ENCODE measurements at regions not wholly inside any gene's neighbourhood (a gene's known extent, or its start where the extent isn't known, plus 50 kb on each side); places are given as distances from the start of the nearest gene placed in this dataset.

DNA sequence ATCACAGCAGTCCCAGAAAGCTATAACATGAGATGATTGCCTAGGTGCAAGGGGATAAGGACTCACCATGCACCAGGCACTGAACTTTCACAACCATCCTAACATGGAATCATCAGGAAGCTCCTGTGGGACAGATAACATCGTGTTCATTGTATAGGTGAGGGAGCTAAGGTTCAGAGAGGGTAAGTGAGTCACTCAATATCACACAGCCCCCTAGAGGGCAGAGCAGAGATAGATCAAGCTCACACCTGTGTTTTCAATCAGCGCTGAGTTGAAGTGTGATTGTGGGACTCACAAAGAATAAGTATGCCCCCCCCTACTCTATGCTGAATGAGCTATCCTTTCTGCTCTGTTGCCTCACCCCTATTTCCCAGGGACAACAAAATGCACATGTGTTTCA lies 377.7 kb upstream of the ERCC4 start:
- no peak for DNase-seq (ENCODE audit: insufficient read length, low spot score)
- no peak for FAIRE-seq

DNA sequence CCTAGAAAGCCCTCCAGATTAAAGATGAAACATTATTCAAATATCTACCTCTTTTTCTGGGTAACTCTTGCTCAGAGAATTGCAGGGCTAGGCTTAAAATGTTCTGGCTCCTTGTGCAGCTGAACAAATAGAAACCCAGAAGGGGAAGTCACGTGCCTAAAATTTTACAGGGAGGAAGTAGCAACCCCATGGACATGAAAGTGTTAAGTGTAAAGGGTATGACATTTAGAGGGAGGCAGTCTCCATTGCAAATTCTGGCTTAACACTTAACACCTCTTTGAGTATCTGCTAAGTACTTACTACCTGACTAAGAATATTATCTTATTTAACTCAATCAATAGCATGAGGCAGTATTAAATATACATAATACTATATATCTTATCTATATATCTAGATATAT lies 376.1 kb upstream of the ERCC4 start:
- no peak for FAIRE-seq
- DNase-seq (ENCODE audit: insufficient read length, low spot score) = no peak

DNA sequence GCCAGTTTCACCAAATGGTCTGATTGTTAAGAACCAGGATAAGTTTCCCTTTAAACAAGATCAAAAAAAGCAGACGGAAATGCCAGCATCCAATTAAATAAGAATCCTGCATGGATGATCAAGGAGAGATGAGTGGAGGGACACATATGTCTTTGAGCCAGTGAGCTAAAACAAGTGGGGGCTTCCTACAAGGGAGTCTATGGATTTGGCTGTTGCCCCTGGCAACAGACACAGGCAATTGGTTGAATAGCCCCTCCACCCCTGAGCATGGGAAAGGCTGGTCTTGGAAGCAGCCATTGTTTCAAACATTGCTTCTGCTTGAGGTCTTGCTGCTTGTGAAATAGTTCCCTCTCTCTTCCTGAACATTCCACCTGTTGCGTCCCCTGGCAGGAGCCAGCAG lies 374.7 kb upstream of the ERCC4 start:
- DNase-seq (ENCODE audit: insufficient read length, low spot score) (no peak), FAIRE-seq (no peak)

DNA sequence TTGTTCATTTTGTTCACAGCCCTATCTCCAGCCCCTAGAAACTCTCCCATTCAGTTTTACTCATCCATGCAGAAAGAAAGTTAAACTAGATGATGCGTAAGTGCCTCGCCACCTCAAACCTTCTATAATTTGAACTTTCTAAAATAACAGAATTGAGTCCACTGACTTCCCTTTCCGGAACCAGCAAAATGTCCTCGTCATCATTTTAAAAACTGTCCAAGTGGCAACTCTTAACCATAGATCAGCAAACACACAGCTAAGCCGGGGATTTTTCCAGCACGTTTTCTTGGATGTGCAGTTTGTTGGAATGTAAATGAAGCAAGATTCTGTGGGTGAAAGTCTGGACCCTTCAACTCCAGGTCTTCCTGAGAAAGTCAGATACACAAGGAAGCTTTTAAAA lies 369.7 kb upstream of the ERCC4 start:
- FAIRE-seq (no peak), DNase-seq (ENCODE audit: insufficient read length, low spot score) (no peak)

DNA sequence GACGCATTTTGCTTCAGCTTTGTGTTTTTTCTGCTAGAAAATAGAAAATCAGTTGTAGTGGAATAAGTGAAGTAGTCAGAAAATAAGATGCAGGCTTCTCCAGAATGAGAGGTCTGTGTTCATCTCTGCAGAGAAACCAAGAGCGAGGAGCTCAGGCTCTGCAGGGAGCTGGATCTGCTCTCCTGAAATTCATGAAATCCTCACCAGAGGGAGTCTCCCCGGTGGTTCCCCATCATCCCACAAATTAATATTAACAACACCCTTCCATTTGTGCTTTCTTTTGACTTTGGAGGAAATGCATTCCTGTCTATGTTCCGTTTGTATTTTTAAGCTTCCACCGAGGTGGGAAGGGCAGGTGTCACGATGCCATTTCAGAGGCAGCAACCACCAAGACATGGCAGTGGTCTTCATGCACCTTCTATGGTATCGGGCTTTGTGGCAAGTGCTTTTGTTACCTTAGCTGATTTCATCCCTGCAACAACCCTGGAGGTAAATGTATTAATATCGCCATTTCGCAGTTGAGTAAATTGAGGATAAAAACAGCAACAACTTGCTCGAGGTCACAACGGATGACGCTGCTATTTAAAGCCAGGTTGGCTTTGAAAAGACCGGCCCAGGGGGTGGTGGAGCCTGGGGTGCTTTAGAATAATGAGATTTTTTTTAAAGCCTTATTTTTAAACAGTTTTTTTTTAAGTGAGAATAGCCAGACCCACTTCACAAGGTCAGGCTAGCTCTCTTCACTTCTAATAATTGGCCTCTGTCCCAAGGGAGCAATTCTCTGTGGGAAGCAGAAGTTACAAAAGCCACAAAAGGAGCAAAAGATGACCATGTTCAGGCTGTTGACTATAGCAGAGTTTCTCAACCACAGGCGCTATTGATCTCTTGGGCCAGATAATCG lies 367.6 kb upstream of the ERCC4 start:
- FAIRE-seq = no peak
- DNase-seq (ENCODE audit: insufficient read length, low spot score) = no peak

DNA sequence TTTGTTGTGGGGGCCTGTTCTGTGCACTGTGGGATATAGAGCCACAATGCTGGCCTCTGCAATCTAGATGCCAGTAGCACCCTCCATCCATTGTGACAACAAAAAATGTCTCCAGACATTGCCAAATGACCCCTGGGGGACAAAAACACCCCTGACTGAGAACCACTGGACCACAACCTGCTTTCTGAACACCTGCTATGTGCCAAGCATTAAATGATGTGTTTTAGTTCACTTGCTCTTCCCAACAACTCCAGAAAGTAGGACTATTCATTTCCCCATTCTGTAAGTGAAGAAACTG lies 367.0 kb upstream of the ERCC4 start:
- DNase-seq (ENCODE audit: insufficient read length, low spot score) (no peak), FAIRE-seq (no peak)

DNA sequence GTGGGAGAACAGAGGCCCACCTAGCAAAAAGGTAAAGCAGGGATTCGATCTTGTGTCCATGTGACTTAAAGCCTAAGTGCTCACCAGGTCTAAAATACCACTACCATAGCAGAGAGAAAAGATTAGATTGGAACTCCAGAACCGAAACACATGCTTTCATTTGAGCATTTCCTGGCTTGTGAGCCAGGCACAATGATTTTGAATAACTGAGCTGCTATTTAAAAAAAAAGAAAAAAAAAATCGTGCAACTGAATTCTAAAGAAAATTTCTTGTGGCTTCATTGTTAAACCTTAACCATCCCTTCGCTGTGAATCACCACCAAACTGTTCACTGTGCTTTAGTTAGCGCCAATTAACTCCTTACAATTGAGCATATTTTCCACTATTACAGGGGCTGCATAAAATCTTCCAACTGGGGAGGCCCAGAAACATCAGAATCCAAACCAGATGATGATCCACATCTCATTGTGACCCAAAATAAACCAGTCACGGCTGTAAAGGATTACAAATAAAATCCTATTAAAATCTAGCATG lies 366.4 kb upstream of the ERCC4 start:
- no peak for FAIRE-seq
- DNase-seq (ENCODE audit: insufficient read length, low spot score) = no peak

DNA sequence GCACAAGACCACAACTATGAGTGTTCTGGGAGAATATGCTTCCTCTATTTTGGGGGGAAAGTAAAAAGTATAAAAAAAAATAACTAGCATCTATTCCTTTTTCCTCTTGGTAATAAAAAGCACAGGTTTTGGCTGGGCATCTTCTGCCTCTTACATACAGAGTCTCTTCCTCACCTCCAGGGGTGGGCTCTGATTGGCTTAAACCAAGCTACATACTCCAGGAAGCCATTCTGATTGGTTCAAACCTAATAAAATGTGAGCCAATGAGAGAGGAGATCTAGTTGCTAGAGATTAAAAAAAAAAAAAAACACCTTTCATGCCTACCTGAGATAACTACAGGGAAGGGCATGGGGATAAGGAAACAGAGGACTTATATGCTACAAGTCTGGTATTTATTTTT lies 365.9 kb upstream of the ERCC4 start:
- no peak for DNase-seq (ENCODE audit: insufficient read length, low spot score)
- no peak for FAIRE-seq

DNA sequence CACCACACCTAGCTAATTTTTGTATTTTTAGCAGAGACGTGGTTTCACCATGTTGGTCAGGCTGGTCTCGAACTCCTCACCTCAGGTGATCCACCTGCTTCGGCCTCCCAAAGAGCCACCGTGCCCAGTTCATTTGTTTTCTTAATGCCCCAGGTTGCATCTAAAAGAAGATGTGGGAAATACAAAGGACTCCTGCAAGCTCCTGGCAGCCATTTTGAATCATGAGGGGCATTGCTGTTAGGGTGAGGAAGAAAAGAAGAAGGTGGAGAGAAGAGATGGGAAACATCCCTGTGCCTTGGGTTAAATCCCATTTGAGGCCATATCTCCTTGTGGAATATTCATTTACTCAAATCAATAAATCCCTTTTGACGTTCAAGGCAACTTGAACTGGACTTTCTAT lies 365.3 kb upstream of the ERCC4 start:
- DNase-seq (ENCODE audit: insufficient read length, low spot score) = no peak
- no peak for FAIRE-seq

DNA sequence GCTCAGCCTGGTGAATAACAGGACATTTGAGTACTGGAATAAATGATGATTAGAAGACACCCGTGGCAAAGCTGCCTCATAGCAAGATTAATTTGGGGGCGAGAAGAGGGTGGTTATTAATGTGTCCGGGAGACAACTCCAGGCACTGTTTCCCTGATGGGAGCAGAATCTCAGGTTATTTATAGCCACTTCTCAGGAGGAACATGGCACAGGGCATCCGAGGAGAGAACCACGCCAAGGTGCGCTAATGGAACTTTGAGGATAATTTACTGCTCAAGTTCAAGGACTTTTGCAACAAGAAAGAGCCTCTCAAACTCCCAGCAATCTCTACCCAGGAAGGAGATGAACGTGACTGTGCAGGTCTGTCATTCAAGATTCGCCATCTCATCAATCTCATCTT lies 362.5 kb upstream of the ERCC4 start:
- DNase-seq (ENCODE audit: insufficient read length, low spot score) = no peak
- FAIRE-seq = no peak

DNA sequence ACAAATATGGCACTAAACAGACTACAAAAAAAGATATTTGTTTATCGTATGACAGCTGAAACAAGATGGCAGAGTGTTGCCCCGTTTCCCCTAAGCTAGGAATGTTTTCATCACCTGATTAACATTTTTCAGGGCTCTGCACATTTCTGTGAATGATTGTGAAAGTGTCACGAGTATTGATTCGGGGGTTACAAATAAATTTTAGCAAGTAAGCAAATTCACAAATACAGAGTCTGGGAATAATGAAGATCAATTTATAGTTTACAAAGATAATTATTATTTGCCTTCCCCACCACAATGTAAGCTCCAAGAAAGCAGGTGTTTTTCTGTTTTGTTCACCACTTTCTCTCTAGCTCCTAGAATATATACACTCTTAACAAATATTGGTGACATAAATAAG lies 361.2 kb upstream of the ERCC4 start:
- DNase-seq (ENCODE audit: insufficient read length, low spot score) (no peak), FAIRE-seq (no peak)

DNA sequence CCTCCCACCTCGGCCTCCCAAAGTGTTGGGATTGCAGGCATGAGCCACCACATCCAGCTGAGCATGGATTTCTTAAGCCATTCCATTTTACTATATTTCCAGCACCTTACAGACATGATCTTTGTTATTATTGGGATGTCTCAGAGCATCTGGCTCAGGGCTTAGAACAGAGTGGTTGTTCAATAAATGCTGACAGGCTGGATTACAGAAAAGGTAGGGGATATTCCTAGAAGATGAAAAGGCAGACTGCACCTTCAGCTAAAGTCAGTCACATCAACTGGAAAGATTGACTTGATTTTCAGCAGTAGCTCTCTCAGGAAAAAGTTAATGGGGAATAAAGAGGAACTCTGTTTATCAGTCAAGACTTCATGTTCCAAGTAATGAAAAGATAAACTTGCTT lies 360.3 kb upstream of the ERCC4 start:
- FAIRE-seq (no peak), DNase-seq (ENCODE audit: insufficient read length, low spot score) (no peak)

DNA sequence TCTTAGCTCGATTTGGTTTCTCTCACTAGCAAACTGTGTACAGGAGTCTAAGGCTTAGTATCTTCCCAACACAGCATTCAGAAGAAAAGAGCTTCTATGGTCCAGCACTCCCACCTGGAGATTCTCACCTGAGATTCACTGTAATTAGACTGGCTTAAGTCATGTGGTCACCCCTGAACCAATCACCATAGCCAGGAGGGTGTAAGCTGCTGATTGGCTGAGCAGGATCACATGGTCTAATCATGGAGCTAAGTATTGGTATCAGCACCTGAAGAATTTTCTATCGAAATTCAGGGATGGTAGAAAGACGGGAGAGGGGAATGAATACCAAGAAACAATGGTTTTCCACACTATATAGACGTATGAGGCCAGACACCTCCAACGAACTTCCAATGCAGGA lies 359.8 kb upstream of the ERCC4 start:
- DNase-seq (ENCODE audit: insufficient read length, low spot score) (no peak), FAIRE-seq (no peak)

DNA sequence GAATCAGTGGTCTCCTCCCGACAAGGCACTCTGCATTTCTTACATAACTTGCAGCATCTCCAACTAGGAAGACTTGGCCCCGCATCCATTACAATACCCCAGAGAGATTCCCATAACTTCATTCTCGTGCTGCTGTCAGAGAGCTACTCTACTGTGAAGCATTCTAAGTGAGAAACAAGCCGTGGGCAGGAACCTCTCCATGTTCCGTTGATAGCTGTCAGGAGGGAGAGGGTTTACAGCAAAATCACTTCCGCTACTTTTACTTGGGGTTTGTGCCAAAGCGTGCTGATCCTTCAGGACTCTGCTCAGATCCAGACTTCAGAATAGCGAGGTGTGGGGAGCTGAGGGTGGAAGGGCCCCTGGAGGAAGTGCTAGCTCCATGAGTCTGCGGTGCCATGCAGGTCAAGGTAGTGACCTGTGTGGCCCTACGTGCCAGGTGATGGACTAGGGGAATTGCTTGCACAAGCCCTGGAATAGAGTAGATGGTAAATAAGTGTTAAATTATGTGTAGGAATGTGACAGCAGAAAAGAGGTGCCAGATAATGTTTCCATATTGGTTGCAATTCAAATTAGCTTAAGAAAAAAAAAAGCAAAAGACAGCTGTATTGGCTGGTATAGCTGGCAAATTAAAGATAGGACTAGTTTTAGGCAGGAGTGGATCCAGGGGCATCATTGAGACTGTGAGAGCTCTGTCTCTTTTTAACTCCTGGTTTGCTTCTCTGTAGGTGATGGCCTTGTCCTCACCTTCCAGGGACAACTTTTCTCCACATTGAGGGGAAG lies 358.5 kb upstream of the ERCC4 start:
- DNase-seq (ENCODE audit: insufficient read length, low spot score) = no peak
- FAIRE-seq = no peak

DNA sequence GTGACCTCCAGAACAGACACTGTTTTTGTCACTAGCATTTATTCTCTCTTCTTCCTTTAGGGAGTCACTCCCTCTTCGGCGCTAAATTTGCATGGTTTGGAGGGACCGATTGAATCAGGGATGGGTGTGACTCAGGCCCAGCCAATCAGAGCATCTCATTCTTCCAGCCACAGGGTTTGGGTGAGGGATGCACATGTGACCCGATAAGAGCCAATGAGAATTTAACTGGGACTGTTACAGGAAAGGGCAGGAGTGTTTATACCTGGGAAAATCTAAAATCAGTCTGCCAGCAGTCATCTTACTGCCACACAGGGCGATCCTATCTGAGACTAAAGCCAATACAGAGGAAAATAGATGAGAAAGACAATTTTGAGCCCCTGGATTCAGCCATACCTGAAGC lies 351.2 kb upstream of the ERCC4 start:
- DNase-seq (ENCODE audit: insufficient read length, low spot score) = no peak
- no peak for FAIRE-seq

DNA sequence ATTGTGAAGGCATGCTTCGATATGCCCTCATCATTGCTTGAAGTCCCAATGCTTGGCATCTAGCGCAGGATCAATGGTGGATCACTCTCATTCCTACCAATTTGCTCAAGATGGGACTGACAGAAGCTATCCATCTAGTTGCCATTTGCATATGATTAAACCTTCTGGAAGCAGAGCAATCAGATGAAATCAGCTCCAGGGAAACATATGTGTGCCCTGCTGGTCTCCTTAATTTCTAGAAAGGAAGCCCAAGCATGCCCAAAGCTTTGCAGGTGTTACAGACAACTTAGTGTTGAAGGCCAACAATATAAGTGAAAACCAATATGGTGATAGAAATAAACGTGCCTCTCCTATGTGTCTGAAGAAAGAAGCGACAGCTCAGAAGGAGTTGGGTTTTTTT lies 350.0 kb upstream of the ERCC4 start:
- DNase-seq (ENCODE audit: insufficient read length, low spot score) = no peak
- FAIRE-seq = no peak

DNA sequence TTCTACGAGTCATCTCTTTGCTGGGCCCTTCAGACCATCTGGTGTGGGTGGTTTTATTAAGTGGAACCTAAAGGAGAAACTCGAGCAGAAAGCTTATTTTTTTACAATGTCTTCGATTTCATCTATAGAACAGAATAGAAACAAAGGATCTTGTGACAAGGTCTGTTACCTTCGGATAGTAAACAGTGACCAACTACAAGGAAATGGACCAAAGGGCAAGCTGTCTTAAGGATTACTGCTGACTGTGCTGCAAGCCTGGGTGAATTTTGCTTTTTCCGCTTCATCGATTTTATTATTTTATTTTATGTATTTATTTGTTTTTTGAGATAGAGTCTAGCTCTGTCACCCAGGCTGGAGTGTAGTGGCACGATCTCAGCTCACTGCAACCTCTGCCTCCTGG lies 348.9 kb upstream of the ERCC4 start:
- DNase-seq (ENCODE audit: insufficient read length, low spot score) = no peak
- no peak for FAIRE-seq

DNA sequence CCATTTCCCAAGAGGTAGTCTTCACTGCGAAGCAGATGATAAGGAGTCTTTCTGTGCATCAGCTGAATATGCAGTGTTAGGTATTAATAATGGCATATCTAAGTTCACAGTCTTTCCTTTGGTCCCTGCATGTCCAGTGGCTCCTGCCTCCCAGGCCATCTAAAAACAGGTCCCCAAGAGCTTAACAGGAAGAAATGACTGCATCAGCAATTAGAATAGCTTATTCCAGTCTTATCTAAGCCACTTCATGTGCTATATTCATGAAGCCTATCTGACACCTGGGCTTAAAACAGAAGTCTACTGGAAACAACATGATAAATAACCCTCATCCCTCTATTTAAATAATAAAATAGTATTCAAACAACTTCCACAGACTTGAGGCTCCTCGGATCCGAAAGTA lies 346.1 kb upstream of the ERCC4 start:
- no peak for DNase-seq (ENCODE audit: insufficient read length, low spot score)
- FAIRE-seq = no peak

DNA sequence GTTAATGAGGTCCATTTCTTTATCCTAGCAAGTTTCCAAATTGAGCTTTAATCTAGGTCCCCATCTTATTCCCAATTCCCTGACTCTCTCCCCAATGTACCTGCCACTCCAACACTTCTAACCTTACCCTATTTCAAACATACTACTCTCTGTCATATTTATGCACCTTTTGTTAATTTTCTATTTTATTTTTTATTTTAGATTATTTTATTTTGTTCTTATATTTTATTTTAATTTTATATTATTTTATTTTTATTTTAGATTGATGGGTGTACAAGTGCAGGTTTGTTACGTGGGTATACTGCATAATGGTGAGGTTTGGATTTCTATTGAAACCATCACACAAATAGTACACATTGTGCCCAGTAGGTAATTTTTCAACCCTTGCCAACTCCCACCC lies 333.9 kb upstream of the ERCC4 start:
- DNase-seq (ENCODE audit: insufficient read length, low spot score) (no peak), FAIRE-seq (no peak)

DNA sequence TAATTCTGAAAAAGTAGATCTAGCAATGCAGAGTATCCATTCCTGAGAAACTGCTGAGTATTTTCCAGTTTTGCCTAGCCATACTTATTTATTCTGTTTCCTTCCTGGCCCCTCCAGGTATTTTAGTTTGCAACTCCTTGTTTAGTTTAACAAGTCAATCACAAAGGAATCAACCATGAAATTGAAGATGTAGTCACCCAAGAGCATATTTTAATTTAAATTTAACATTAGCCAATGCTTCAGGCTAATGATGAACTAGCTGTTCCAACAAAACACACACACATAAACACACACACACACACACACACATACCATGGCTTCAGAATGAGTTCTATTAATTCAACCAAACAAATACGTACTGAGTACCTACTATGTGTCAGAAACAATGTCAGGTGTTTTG lies 332.8 kb upstream of the ERCC4 start:
- FAIRE-seq = no peak
- DNase-seq (ENCODE audit: insufficient read length, low spot score) = no peak

DNA sequence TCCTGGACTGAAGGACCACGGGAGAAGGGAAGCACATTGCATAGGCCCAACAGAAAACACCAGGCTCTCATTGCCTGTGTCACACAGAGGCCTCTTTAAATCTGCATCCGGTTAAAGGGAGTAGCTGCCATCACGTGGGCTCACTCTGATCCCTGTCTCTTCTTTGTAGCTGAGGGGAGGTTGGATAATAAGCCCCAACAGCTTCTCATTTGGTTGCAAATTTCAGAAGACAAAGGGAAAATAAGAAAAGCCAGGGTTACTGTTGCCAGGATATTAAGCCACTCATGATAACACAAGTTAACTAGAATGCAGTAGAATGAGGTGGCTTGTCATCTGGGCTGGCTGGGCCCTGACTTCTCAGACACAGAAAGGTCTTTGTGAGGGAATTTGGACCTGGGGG lies 325.1 kb upstream of the ERCC4 start:
- FAIRE-seq (no peak), DNase-seq (ENCODE audit: insufficient read length, low spot score) (no peak)

DNA sequence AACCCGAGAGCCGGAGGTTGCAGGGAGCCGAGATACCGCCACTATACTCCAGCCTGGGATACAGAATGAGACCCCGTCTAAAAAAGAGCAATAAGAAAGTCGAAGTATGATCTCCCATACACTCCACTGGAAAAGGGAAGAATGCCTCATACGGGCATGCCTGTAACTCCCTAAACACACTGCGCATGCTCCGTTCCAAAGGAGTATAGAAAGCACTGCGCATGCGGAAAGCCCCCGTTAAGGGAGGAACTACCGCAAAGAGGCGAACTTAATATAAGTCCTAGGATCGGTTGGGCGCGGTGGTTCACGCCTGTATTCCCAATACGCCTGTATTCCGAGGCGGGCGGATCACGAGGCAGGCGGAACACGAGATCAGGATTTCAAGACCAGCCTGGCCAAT lies 313.1 kb upstream of the ERCC4 start:
- FAIRE-seq = no peak
- DNase-seq (ENCODE audit: insufficient read length, low spot score) = no peak
